OCI-LY1 (cell line): ENCODE measurements at regions not wholly inside any gene's neighbourhood (a gene's known extent, or its start where the extent isn't known, plus 50 kb on each side); places are given as distances from the start of the nearest gene placed in this dataset.
"Not testable (repeated sequence)": the region's sequence is repeated elsewhere in the genome, so short reads cannot be mapped to it uniquely, and the experiment has no call there.

Experiments used
- EZH2 ChIP-seq: fragments of 200-600 bp; sonication (generic), shearing (Covaris generic); IDR thresholded peaks from 2 replicates; pipeline ENCODE4 v1.8.0; 2017; ENCODE audit warnings: borderline replicate concordance, mixed run types, mild to moderate bottlenecking, antibody characterized with exemption, low read length, moderate library complexity, mixed read lengths
- TF ChIP-seq, protein P1 (sequence below): fragments of 200-600 bp; sonication (generic), shearing (Covaris generic); IDR thresholded peaks from 2 replicates; pipeline ENCODE4 v1.5.1; 2017; ENCODE audit warnings: mild to moderate bottlenecking, antibody characterized with exemption, low read length, moderate library complexity, mixed read lengths

DNA sequence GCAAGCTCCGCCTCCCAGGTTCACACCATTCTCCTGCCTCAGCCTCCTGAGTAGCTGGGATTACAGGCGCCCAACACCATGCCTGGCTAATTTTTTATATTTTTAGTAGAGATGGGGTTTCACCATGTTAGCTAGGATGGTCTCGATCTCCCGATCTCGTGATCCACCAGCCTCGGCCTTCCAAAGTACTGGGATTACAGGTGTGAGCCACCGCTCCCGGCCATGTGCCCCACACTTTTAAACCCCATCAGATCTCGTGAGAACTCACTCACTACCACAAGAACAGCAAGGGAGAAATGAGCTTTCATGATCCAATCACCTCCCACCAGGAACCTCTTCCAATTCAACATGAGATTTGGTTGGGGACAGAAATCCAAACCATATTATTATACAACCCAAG lies 122.7 kb downstream of the GXYLT1 start:
- TF ChIP-seq, protein P1, sequence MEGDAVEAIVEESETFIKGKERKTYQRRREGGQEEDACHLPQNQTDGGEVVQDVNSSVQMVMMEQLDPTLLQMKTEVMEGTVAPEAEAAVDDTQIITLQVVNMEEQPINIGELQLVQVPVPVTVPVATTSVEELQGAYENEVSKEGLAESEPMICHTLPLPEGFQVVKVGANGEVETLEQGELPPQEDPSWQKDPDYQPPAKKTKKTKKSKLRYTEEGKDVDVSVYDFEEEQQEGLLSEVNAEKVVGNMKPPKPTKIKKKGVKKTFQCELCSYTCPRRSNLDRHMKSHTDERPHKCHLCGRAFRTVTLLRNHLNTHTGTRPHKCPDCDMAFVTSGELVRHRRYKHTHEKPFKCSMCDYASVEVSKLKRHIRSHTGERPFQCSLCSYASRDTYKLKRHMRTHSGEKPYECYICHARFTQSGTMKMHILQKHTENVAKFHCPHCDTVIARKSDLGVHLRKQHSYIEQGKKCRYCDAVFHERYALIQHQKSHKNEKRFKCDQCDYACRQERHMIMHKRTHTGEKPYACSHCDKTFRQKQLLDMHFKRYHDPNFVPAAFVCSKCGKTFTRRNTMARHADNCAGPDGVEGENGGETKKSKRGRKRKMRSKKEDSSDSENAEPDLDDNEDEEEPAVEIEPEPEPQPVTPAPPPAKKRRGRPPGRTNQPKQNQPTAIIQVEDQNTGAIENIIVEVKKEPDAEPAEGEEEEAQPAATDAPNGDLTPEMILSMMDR: not testable (repeated sequence)
- not testable (repeated sequence) for TF ChIP-seq EZH2
